Activated naive CD8-positive, alpha-beta T cell treated with anti-CD3 and anti-CD28 coated beads, Interleukin-2, amount 50 U/mL, for 16 hours (primary cell): ENCODE measurements at regions not wholly inside any gene's neighbourhood (a gene's known extent, or its start where the extent isn't known, plus 50 kb on each side); places are given as distances from the start of the nearest gene placed in this dataset.
"Not testable (repeated sequence)": the region's sequence is repeated elsewhere in the genome, so short reads cannot be mapped to it uniquely, and the experiment has no call there.

Experiments used
- DNase-seq: peaks from one replicate; pipeline ENCODE4 v3.0.0-alpha.2; 2020; ENCODE audit warnings: low read depth, low spot score

DNA sequence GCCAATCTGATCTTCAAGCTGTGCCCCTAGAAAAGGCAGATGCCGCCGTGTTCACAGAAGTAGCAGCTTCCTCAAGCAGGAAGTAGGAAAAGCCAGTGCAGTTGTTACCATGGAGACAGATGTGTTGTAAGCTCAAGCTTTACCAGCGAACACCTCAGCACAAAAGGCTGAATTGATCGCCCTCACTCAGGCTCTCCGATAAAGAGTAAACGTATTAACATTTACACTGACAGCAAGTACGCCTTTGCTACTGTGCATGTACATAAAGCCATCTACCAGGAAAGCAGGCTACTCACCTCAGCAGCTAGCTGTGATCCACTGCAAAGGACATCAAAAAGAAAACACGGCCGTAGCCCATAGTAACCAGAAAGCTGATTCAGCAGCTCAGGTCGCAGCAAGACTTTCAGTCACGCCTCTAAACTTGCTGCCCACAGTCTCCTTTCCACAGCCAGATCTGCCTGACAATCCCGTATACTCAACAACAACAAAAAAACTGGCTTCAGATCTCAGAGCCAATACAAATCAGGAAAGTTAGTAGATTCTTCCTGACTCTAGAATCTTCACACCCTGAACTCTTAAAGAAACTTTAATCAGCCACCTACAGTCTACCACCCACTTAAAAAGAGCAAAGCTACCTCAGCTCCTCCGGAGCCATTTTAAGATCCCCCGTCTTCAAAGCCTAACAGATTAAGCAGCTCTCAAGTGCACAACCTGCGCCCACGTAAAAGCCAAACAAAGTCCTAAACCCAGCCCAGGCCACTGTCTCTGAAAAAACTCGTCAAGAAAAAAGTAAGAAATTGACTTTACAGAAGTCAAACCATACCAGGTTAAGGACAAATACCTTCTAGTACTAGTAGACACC is 160.0 kb downstream of the DEFB131A start:
- DNase-seq: not testable (repeated sequence)

DNA sequence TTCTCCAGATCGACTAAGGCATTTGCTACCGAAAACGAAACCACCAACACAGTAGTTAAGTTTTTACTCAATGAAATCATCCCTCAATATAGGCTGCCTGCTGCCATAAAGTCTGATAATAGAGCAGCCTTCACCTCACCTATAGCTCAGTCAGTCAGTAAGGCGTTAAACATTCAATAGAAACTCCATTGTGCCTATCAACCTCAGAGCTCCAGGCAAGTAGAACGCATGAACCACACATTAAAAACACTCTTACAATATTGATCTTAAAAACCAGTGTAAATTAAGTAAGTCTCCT is 160.6 kb downstream of the DEFB131A start:
- DNase-seq: not testable (repeated sequence)

GRCh38 chr4:9608300-9608699 is 164.1 kb downstream of the DEFB131A start:
- DNase-seq: no peak

DNA sequence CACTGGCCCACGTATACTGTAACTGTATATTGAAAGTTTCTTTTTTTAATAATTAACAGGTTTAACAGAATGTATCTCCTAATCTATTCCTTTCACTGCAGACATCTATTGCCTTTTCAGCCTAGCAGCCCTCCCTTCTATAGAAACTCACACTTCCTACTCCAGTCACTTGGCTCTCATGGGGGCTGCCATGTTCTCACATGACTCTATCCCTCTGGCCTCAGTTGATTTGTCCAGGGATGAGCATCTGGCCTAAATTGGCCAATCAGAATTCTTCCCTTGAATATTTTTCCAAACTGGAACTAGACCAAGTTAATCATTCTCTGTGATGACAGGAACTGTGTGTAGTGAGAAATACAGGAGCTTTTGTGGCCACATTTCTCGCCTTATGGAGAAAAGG is 166.1 kb downstream of the DEFB131A start:
- DNase-seq: not testable (repeated sequence)

DNA sequence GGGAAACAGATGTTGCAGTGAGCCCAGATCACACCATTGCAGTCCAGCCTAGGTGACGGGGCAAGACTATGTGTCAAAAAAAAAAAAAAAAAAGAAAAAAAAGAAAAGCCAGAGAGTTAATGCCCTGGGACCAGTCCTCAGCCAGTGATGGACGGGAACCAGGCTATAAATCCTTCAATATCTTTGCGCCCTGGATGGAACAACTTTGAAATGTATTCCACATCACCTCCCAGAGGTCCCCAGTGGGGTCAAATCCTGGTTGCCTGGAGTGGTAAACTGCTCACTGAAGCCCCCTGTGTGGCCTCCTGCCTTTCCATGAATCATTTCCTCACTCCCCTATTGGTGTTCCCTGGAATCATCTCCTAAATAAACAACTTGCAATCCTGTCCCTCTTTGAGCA is 166.9 kb downstream of the DEFB131A start:
- no peak for DNase-seq

DNA sequence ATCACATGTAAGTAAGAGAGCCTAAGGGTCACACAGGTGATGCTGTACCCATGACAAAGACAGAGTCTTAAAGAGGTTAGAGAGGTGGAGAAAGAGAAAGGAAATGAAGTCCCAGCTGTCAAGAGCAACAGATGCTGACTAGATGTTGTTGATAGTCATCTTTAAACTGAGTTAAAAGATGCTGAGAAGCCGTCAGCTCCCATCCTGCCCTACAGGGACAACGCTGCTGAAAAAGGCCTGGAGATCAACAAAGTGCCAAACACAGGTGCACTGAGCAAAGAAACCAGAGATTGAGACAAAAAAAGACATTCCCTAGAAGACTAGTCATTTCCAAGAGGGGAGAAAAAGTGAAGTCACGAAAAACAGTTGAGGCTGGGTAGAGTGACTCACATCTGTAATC is 145.0 kb upstream of the DRD5 start:
- not testable (repeated sequence) for DNase-seq

- DNase-seq: not testable (repeated sequence)
These were observed 121.8 kb upstream of the DRD5 start for GRCh38 chr4:9659678-9660077.

DNA sequence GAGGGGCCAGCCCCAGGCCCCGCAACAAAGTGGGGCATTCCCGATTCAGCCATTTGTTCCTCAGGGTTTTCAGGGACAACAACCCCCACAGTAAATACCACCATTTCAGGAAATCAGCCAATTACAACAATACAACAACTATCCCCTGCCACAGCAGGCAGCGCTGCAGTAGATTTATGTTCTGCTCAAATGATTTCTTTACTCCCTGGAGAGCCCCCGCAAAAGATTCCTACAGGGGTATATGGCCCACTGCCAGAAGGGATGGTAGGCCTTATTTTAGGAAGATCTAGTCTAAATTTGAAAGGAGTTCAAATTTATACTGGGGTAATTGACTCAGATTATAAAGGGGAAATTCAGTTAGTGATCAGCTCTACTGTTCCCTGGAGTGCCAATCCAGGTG is 120.5 kb upstream of the DRD5 start:
- DNase-seq: not testable (repeated sequence)

- DNase-seq: not testable (repeated sequence)
These were observed 110.7 kb upstream of the DRD5 start for GRCh38 chr4:9670725-9671124.

GRCh38 chr4:9677357-9677756 is 104.1 kb upstream of the DRD5 start:
- DNase-seq: not testable (repeated sequence)

- no peak for DNase-seq
These were observed 101.5 kb upstream of the DRD5 start for GRCh38 chr4:9679704-9680478.

DNA sequence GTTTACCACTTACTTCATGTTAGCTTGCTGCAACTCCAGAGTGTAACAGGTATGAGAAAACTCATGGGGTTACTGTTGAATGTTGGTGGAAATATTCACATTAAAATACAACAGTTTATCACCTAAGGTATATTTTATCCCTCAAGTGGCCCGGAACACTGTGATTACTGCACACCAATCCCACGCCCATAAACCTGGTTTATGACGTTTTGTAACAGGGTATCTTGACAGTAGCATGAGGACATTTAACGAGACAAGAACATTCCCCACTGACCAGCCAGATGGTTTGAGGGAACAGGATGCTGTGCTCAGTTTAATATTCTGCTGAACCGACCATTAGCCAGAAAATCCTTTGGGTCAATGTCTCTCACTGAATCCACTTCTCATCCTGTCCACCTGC is 98.3 kb upstream of the DRD5 start:
- DNase-seq: not testable (repeated sequence)

DNA sequence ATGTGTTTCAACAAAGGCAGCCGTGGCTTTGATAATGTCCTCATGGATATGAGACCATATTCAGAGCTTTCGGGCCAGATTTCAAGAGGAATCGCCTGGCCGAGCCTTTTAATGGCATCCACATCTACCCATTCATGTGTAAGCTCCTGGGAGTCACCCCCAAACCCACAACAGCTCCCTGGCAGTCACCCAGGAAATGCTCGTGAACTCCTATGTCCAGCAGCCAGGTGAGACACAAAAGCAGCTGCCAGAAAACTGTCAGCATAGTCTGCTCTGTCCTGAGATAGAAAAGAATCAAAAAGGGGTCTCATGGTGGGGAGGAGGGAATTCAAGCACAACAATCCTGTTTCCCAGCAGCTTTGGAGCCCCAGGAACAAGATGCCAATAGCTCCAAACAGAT is 96.4 kb upstream of the DRD5 start:
- DNase-seq: not testable (repeated sequence)

DNA sequence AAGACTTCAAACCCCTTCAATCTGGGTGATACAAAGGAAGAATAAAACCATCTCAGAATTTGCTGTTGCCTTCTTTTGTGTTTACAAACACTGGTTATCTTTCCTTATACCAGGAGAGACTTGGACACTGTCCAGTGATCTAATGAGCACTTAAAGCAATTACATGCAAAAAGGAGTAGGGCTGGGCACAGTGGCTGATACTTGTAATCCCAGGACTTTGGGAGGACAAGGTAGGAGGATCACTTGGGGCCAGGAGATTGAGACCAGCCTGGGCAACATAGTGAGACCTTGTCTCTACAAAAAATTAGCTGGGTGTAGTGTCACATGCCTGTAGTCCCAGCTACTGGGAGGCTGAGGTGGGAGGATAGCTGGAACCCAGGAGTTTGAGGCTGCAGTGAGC is 95.7 kb upstream of the DRD5 start:
- DNase-seq: no peak

DNA sequence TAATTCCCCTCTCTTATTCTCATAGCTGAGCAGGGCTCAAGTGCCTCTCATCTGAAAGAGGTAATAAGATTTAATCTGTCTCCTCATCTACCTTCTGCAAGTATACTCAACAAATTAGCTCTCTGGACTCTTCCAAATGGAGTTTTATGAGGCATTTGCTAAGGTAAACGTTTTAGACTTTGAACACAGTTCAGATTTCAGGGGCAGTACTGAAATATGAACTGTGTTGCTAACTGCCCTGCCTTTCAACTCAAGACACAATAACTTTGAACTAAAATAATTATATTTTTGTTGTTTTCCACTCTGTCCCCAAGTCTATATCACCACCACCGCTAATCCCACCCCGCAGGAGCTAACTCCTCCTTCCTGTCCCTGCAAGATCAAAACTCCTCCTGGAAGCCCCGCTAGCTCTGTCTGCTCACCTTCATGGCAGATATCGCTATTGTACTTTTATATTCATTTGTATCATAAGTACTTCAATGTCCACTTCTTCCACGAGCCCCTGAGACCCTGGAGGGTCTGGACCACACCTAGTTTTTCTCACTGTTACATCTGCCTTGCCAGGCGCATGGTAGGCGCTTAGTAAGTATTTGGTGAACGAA is 90.7 kb upstream of the DRD5 start:
- DNase-seq: not testable (repeated sequence)

- peak; percentile 79 for DNase-seq
These were observed 90.0 kb upstream of the DRD5 start for GRCh38 chr4:9691238-9692065.

GRCh38 chr4:9692791-9693491 is 88.5 kb upstream of the DRD5 start:
- DNase-seq: not testable (repeated sequence)

DNA sequence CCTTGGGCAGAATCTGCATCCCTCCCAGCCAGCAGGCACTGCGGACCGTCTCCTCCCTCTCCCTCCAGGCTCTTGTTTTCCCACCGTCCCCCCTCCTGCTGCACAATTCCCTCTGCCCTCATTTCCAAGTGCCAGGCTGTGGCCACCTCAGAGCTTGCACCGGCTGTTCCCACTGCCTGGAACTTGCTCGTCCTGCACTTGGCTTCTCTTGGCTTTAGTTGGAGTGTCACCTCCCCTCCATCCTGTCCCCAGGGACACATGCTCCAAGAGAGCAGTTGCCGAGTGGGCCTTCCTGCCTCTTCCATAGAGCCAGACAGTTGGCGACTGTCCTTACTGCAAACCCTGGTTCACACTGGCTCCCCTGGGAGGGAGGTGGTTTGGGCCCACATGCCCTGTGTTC is 87.0 kb upstream of the DRD5 start:
- not testable (repeated sequence) for DNase-seq

DNA sequence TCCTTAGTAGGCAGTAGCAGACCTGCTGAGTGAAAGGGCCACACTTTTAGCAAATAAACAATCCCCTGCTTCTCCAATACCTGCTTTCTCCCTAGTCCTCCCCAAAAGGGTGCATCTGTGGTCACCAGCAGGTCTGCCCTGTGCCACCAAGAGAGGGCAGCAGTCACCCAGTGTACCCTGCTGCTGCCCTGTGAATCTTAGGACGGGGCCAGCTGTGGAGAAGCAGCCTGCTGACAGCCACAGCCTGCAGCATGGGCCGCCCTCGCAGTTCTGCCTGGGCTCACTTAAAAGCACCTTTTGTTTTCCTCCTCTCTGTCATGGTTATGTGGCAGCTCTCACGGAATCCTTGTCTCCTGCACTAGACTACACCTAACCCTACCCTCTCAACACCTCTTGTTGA is 85.4 kb upstream of the DRD5 start:
- not testable (repeated sequence) for DNase-seq

- not testable (repeated sequence) for DNase-seq
These were observed 84.9 kb upstream of the DRD5 start for GRCh38 chr4:9696561-9696960.

DNA sequence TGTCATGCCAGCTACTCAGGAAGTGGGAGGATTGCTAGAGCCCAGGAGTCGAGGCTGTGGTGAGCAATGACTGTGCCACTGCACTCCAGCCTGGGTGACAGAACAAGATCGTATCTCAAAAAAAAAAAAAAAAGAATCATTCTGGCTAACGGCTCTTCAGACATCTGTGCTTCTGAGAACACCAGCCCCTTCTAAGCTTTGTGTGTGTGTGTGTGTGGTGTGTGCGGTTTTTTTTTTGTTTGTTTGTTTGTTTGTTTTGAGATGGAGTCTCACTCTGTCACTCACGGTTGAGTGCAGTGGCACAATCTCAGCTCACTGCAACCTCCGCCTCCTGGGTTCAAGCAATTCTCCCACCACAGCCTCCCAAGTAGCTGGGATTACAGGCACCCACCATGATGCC is 79.4 kb upstream of the DRD5 start:
- DNase-seq: not testable (repeated sequence)
